Right lobe of liver (tissue), 4 donors: ENCODE measurements at regions not wholly inside any gene's neighbourhood (a gene's known extent, or its start where the extent isn't known, plus 50 kb on each side); places are given as distances from the start of the nearest gene placed in this dataset.

Experiments
- POLR2A ChIP-seq: fragments of 450-650 bp; IDR thresholded peaks from one replicate; pipeline ENCODE4 v1.6.1; 2017; ENCODE audit warnings: antibody characterized with exemption, mild to moderate bottlenecking
- TF ChIP-seq, protein P1 (sequence below), 4 donors: fragments of 200-600 bp in 3 of 4; fragments of 450-650 bp in 1 of 4; IDR thresholded peaks; one replicate each; pipeline versions ENCODE4 v1.5.1 to v1.8.0; 2016 to 2022; ENCODE audit warnings: antibody characterized with exemption in 4 of 4, mild to moderate bottlenecking in 2 of 4
- donor health status: DM: no; HTN: no; CAD: no.
- donor health status: DM: no; HTN: no; CAD: no.
- donor health status: DM: no; HTN: yes; CAD: no.

DNA sequence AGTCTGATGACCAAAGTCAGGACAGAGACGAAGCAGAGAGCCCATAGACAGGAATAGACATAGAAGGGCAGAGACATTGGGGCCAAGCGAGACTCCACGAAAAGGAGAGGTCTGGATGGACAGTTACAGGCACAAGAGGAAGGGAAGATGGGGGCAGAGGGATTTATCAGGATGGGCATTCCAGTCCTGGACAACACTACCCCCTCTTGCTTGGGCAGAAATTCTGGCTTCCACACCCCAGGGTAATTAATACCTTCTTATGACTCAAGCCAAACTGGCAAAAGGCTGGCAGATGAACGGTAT lies 82.2 kb upstream of the MAFB start:
- TF ChIP-seq, protein P1, sequence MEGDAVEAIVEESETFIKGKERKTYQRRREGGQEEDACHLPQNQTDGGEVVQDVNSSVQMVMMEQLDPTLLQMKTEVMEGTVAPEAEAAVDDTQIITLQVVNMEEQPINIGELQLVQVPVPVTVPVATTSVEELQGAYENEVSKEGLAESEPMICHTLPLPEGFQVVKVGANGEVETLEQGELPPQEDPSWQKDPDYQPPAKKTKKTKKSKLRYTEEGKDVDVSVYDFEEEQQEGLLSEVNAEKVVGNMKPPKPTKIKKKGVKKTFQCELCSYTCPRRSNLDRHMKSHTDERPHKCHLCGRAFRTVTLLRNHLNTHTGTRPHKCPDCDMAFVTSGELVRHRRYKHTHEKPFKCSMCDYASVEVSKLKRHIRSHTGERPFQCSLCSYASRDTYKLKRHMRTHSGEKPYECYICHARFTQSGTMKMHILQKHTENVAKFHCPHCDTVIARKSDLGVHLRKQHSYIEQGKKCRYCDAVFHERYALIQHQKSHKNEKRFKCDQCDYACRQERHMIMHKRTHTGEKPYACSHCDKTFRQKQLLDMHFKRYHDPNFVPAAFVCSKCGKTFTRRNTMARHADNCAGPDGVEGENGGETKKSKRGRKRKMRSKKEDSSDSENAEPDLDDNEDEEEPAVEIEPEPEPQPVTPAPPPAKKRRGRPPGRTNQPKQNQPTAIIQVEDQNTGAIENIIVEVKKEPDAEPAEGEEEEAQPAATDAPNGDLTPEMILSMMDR (IDR thresholded peaks at IDR 0.05) = no peak
- TF ChIP-seq POLR2A = no peak
